ENCODE measurements at regions not wholly inside any gene's neighbourhood (a gene's known extent, or its start where the extent isn't known, plus 50 kb on each side); places are given as distances from the start of the nearest gene placed in this dataset.

- H3K4me1 ChIP-seq (ENCODE audit: control insufficient read depth in 2 of 2, insufficient read depth in 2 of 2, low read length in 2 of 2), result no peaks in the 10 kb centered on the region
- no peak overlapping the region for H3K27ac ChIP-seq (ENCODE audit: low read depth in 1 of 2, low read length in 1 of 2)
- no peaks in the 10 kb centered on the region for H3K27me3 ChIP-seq (ENCODE audit: control insufficient read depth in 2 of 2, insufficient read depth in 1 of 2, low read length in 1 of 2)
- no peak overlapping the region for H3K4me3 ChIP-seq (ENCODE audit: low read length in 2 of 2)
- H3K9me3 ChIP-seq (ENCODE audit: control insufficient read depth in 2 of 2, insufficient read depth in 1 of 2, low read length in 1 of 2), result peaks cover 0 to 5% of the 10 kb centered on the region in 2 donors
- no peaks in the 10 kb centered on the region for H3K36me3 ChIP-seq (ENCODE audit: control insufficient read depth in 2 of 2, insufficient read depth in 2 of 2, low read length in 1 of 2)
- DNase-seq (ENCODE audit: low read depth in 6 of 9, low spot score in 9 of 9), result no peak
- 98% methylated on average over 3 of the region's 3 CpGs for WGBS
Measured at GRCh38 chr2:228540976-228541375, 359.5 kb upstream of the SPHKAP start.

- H3K4me3 ChIP-seq (ENCODE audit: low read length in 2 of 2), result no peak overlapping the region
- peaks cover 0 to 10% of the 10 kb centered on the region in 2 donors for H3K9me3 ChIP-seq (ENCODE audit: control insufficient read depth in 2 of 2, insufficient read depth in 1 of 2, low read length in 1 of 2)
- H3K27ac ChIP-seq (ENCODE audit: low read depth in 1 of 2, low read length in 1 of 2), result no peak overlapping the region
- H3K4me1 ChIP-seq (ENCODE audit: control insufficient read depth in 2 of 2, insufficient read depth in 2 of 2, low read length in 2 of 2), result no peaks in the 10 kb centered on the region
- DNase-seq (ENCODE audit: low read depth in 6 of 9, low spot score in 9 of 9), result no peak
- H3K36me3 ChIP-seq (ENCODE audit: control insufficient read depth in 2 of 2, insufficient read depth in 2 of 2, low read length in 1 of 2), result no peaks in the 10 kb centered on the region
- no peaks in the 10 kb centered on the region for H3K27me3 ChIP-seq (ENCODE audit: control insufficient read depth in 2 of 2, insufficient read depth in 1 of 2, low read length in 1 of 2)
Measured at GRCh38 chr2:228535396-228535795, 353.9 kb upstream of the SPHKAP start.

GRCh38 chr2:228533156-228533555 lies 351.7 kb upstream of the SPHKAP start:
- WGBS, result 85% methylated on average over 1 of the region's 1 CpG
- no peak for DNase-seq (ENCODE audit: low read depth in 6 of 9, low spot score in 9 of 9)
- H3K27ac ChIP-seq (ENCODE audit: low read depth in 1 of 2, low read length in 1 of 2), result no peak overlapping the region
- no peaks in the 10 kb centered on the region for H3K27me3 ChIP-seq (ENCODE audit: control insufficient read depth in 2 of 2, insufficient read depth in 1 of 2, low read length in 1 of 2)
- H3K4me3 ChIP-seq (ENCODE audit: low read length in 2 of 2), result no peak overlapping the region
- H3K9me3 ChIP-seq (ENCODE audit: control insufficient read depth in 2 of 2, insufficient read depth in 1 of 2, low read length in 1 of 2), result peaks cover 0 to 8% of the 10 kb centered on the region in 2 donors
- H3K36me3 ChIP-seq (ENCODE audit: control insufficient read depth in 2 of 2, insufficient read depth in 2 of 2, low read length in 1 of 2), result no peaks in the 10 kb centered on the region
- no peaks in the 10 kb centered on the region for H3K4me1 ChIP-seq (ENCODE audit: control insufficient read depth in 2 of 2, insufficient read depth in 2 of 2, low read length in 2 of 2)

- H3K36me3 ChIP-seq (ENCODE audit: control insufficient read depth in 2 of 2, insufficient read depth in 2 of 2, low read length in 1 of 2), result no peaks in the 10 kb centered on the region
- no peak for DNase-seq (ENCODE audit: low read depth in 6 of 9, low spot score in 9 of 9)
- H3K4me3 ChIP-seq (ENCODE audit: low read length in 2 of 2), result no peak overlapping the region
- H3K27ac ChIP-seq (ENCODE audit: low read depth in 1 of 2, low read length in 1 of 2), result no peak overlapping the region
- 93% methylated on average over 1 of the region's 1 CpG for WGBS
- H3K4me1 ChIP-seq (ENCODE audit: control insufficient read depth in 2 of 2, insufficient read depth in 2 of 2, low read length in 2 of 2), result no peaks in the 10 kb centered on the region
- H3K9me3 ChIP-seq (ENCODE audit: control insufficient read depth in 2 of 2, insufficient read depth in 1 of 2, low read length in 1 of 2), result peaks cover 0 to 10% of the 10 kb centered on the region in 2 donors
- no peaks in the 10 kb centered on the region for H3K27me3 ChIP-seq (ENCODE audit: control insufficient read depth in 2 of 2, insufficient read depth in 1 of 2, low read length in 1 of 2)
Measured at GRCh38 chr2:228532233-228532632, 350.7 kb upstream of the SPHKAP start.

- no peak overlapping the region for H3K27ac ChIP-seq (ENCODE audit: low read depth in 1 of 2, low read length in 1 of 2)
- H3K36me3 ChIP-seq (ENCODE audit: control insufficient read depth in 2 of 2, insufficient read depth in 2 of 2, low read length in 1 of 2), result no peaks in the 10 kb centered on the region
- DNase-seq (ENCODE audit: low read depth in 6 of 9, low spot score in 9 of 9), result no peak
- no peak overlapping the region for H3K4me3 ChIP-seq (ENCODE audit: low read length in 2 of 2)
- no peaks in the 10 kb centered on the region for H3K4me1 ChIP-seq (ENCODE audit: control insufficient read depth in 2 of 2, insufficient read depth in 2 of 2, low read length in 2 of 2)
- H3K27me3 ChIP-seq (ENCODE audit: control insufficient read depth in 2 of 2, insufficient read depth in 1 of 2, low read length in 1 of 2), result no peaks in the 10 kb centered on the region
- peaks cover 0 to 5% of the 10 kb centered on the region in 2 donors for H3K9me3 ChIP-seq (ENCODE audit: control insufficient read depth in 2 of 2, insufficient read depth in 1 of 2, low read length in 1 of 2)
- 50% methylated on average over 3 of the region's 3 CpGs for WGBS
Measured at GRCh38 chr2:228527197-228527881, 345.9 kb upstream of the SPHKAP start.

GRCh38 chr2:228526687-228527086 lies 345.2 kb upstream of the SPHKAP start:
- no peaks in the 10 kb centered on the region for H3K27me3 ChIP-seq (ENCODE audit: control insufficient read depth in 2 of 2, insufficient read depth in 1 of 2, low read length in 1 of 2)
- H3K27ac ChIP-seq (ENCODE audit: low read depth in 1 of 2, low read length in 1 of 2), result no peak overlapping the region
- DNase-seq (ENCODE audit: low read depth in 6 of 9, low spot score in 9 of 9), result no peak
- 81% methylated on average over 1 of the region's 1 CpG for WGBS
- peaks cover 0 to 5% of the 10 kb centered on the region in 2 donors for H3K9me3 ChIP-seq (ENCODE audit: control insufficient read depth in 2 of 2, insufficient read depth in 1 of 2, low read length in 1 of 2)
- no peak overlapping the region for H3K4me3 ChIP-seq (ENCODE audit: low read length in 2 of 2)
- no peaks in the 10 kb centered on the region for H3K4me1 ChIP-seq (ENCODE audit: control insufficient read depth in 2 of 2, insufficient read depth in 2 of 2, low read length in 2 of 2)
- H3K36me3 ChIP-seq (ENCODE audit: control insufficient read depth in 2 of 2, insufficient read depth in 2 of 2, low read length in 1 of 2), result no peaks in the 10 kb centered on the region

GRCh38 chr2:228522977-228523376 lies 341.5 kb upstream of the SPHKAP start:
- Histone ChIP-seq H3K4me3 (ENCODE audit: low read length in 2 of 2) (no peak overlapping the region), H3K4me1 (ENCODE audit: control insufficient read depth in 2 of 2, insufficient read depth in 2 of 2, low read length in 2 of 2) (no peaks in the 10 kb centered on the region), H3K27ac (ENCODE audit: low read depth in 1 of 2, low read length in 1 of 2) (no peak overlapping the region)

GRCh38 chr2:228522276-228522675 lies 340.8 kb upstream of the SPHKAP start:
- no peaks in the 10 kb centered on the region for H3K36me3 ChIP-seq (ENCODE audit: control insufficient read depth in 2 of 2, insufficient read depth in 2 of 2, low read length in 1 of 2)
- H3K4me3 ChIP-seq (ENCODE audit: low read length in 2 of 2), result no peak overlapping the region
- no peak for DNase-seq (ENCODE audit: low read depth in 6 of 9, low spot score in 9 of 9)
- no peaks in the 10 kb centered on the region for H3K4me1 ChIP-seq (ENCODE audit: control insufficient read depth in 2 of 2, insufficient read depth in 2 of 2, low read length in 2 of 2)
- 76% methylated on average over 2 of the region's 2 CpGs for WGBS
- H3K9me3 ChIP-seq (ENCODE audit: control insufficient read depth in 2 of 2, insufficient read depth in 1 of 2, low read length in 1 of 2), result no peaks in the 10 kb centered on the region
- H3K27ac ChIP-seq (ENCODE audit: low read depth in 1 of 2, low read length in 1 of 2), result no peak overlapping the region
- no peaks in the 10 kb centered on the region for H3K27me3 ChIP-seq (ENCODE audit: control insufficient read depth in 2 of 2, insufficient read depth in 1 of 2, low read length in 1 of 2)

More at GRCh38 chr2:228522977-228523376, 341.5 kb upstream of the SPHKAP start:
- no peaks in the 10 kb centered on the region for H3K36me3 ChIP-seq (ENCODE audit: control insufficient read depth in 2 of 2, insufficient read depth in 2 of 2, low read length in 1 of 2)
- DNase-seq (ENCODE audit: low read depth in 6 of 9, low spot score in 9 of 9), result no peak
- WGBS, result 94% methylated on average over 3 of the region's 3 CpGs
- H3K27me3 ChIP-seq (ENCODE audit: control insufficient read depth in 2 of 2, insufficient read depth in 1 of 2, low read length in 1 of 2), result no peaks in the 10 kb centered on the region
- H3K9me3 ChIP-seq (ENCODE audit: control insufficient read depth in 2 of 2, insufficient read depth in 1 of 2, low read length in 1 of 2), result peaks cover 0 to 2% of the 10 kb centered on the region in 2 donors

- no peaks in the 10 kb centered on the region for H3K36me3 ChIP-seq (ENCODE audit: control insufficient read depth in 2 of 2, insufficient read depth in 2 of 2, low read length in 1 of 2)
- H3K4me3 ChIP-seq (ENCODE audit: low read length in 2 of 2), result no peak overlapping the region
- H3K27me3 ChIP-seq (ENCODE audit: control insufficient read depth in 2 of 2, insufficient read depth in 1 of 2, low read length in 1 of 2), result no peaks in the 10 kb centered on the region
- no peak for DNase-seq (ENCODE audit: low read depth in 6 of 9, low spot score in 9 of 9)
- no peak overlapping the region for H3K27ac ChIP-seq (ENCODE audit: low read depth in 1 of 2, low read length in 1 of 2)
- H3K4me1 ChIP-seq (ENCODE audit: control insufficient read depth in 2 of 2, insufficient read depth in 2 of 2, low read length in 2 of 2), result no peaks in the 10 kb centered on the region
- H3K9me3 ChIP-seq (ENCODE audit: control insufficient read depth in 2 of 2, insufficient read depth in 1 of 2, low read length in 1 of 2), result no peaks in the 10 kb centered on the region
Measured at GRCh38 chr2:228519561-228519960, 338.1 kb upstream of the SPHKAP start.
